Endothelial cell of umbilical vein (primary cell): ENCODE measurements at regions not wholly inside any gene's neighbourhood (a gene's known extent, or its start where the extent isn't known, plus 50 kb on each side); places are given as distances from the start of the nearest gene placed in this dataset.

Experiments used
- EZH2 ChIP-seq: IDR thresholded peaks from 2 replicates; pipeline ENCODE4 v1.6.1; 2012; ENCODE audit warnings: borderline replicate concordance, low read depth, mild to moderate bottlenecking, moderate library complexity, low read length, inconsistent platforms; ENCODE audit not compliant: severe bottlenecking
- GATA2 ChIP-seq: IDR thresholded peaks from 2 replicates; pipeline ENCODE4 v1.7.0; 2011; ENCODE audit warnings: low read depth, mild to moderate bottlenecking, moderate library complexity, mixed read lengths, low read length; ENCODE audit not compliant: insufficient read length, insufficient read depth
- JUN ChIP-seq: IDR thresholded peaks from 2 replicates; pipeline ENCODE4 v1.6.1; 2011; ENCODE audit warnings: borderline replicate concordance, low read depth; ENCODE audit not compliant: insufficient read length, insufficient read depth
- MYC ChIP-seq: IDR thresholded peaks from one replicate; pipeline ENCODE4 v1.6.1; 2011; ENCODE audit warnings: mild to moderate bottlenecking, low read depth, low read length
- POLR2A ChIP-seq: IDR thresholded peaks from 2 replicates; pipeline ENCODE4 v1.6.1; 2012; ENCODE audit warnings: low read depth, mild to moderate bottlenecking, control low read depth, low read length
- POLR2AphosphoS5 ChIP-seq: IDR thresholded peaks from 2 replicates; pipeline ENCODE4 v1.6.1; 2012; ENCODE audit warnings: low read depth, mild to moderate bottlenecking, control low read depth, low read length, moderate library complexity; ENCODE audit not compliant: insufficient read depth
- TF ChIP-seq, protein P1 (sequence below), 2 donors: IDR thresholded peaks; 1 replicate in 1 of 2; 2 replicates in 1 of 2; pipeline ENCODE4 v1.5.1; 2011; ENCODE audit warnings: low read length in 2 of 2, mild to moderate bottlenecking in 2 of 2, moderate library complexity in 2 of 2, control low read depth in 1 of 2, inconsistent platforms in 1 of 2, low read depth in 1 of 2; ENCODE audit not compliant: insufficient read depth in 1 of 2; ENCODE audit errors: extremely low read depth in 1 of 2
- TF ChIP-seq, protein P2 (sequence below): IDR thresholded peaks from 2 replicates; pipeline ENCODE4 v1.6.1; 2011; ENCODE audit not compliant: insufficient read depth, insufficient read length

DNA sequence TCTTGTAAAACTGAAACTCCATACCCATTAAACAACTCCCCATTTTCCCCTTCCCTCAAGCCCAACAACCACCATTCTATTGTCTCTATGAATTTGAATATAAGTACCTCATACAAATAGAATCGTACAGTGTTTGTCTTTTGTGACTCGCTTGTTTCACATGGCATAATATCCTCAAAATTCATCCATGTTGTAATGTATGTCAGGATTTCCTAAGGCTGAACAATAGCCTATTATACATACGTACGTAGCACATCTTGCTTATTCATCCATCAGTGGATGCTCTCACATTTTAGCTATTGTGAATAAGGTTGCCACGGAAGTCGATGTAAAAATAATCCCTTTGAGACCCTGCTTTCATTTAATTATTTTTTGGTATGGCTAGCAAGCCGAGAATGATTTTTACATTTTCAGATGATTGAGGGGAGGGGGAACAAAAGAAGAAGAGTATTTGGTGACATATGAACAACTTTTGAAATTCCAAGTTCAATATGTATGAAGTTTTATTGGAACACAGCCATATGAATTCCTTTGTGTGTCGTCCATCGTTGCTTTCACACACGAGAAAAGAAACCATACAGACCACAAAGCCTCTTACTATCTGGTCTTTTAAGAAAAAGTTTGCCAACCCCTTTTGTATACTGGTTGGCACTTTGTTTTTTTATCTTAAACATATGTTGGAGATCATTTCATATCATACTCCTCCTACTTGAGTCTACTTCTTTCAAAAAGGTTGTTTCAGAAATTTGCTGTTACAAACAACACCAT is 371.2 kb downstream of the NPIPA8 start:
- TF ChIP-seq EZH2 (no peak), POLR2A (no peak), GATA2 (no peak), POLR2AphosphoS5 (no peak), JUN (no peak), MYC (no peak)
- TF ChIP-seq, protein P1, sequence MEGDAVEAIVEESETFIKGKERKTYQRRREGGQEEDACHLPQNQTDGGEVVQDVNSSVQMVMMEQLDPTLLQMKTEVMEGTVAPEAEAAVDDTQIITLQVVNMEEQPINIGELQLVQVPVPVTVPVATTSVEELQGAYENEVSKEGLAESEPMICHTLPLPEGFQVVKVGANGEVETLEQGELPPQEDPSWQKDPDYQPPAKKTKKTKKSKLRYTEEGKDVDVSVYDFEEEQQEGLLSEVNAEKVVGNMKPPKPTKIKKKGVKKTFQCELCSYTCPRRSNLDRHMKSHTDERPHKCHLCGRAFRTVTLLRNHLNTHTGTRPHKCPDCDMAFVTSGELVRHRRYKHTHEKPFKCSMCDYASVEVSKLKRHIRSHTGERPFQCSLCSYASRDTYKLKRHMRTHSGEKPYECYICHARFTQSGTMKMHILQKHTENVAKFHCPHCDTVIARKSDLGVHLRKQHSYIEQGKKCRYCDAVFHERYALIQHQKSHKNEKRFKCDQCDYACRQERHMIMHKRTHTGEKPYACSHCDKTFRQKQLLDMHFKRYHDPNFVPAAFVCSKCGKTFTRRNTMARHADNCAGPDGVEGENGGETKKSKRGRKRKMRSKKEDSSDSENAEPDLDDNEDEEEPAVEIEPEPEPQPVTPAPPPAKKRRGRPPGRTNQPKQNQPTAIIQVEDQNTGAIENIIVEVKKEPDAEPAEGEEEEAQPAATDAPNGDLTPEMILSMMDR (IDR thresholded peaks at IDR 0.05; ENCODE audit: extremely low read depth in 1 of 2, insufficient read depth in 1 of 2, low read depth in 1 of 2, low read length in 2 of 2): no peak
- TF ChIP-seq, protein P2, sequence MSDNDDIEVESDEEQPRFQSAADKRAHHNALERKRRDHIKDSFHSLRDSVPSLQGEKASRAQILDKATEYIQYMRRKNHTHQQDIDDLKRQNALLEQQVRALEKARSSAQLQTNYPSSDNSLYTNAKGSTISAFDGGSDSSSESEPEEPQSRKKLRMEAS: no peak
